ENCODE measurements at regions not wholly inside any gene's neighbourhood (a gene's known extent, or its start where the extent isn't known, plus 50 kb on each side); places are given as distances from the start of the nearest gene placed in this dataset.
A peak's percentile ranks its signal among the peaks of the same experiment; 100 is the strongest.

- DNase-seq, result no peak
These were observed 593.7 kb upstream of the KLF4 start for GRCh38 chr9:108083160-108083750.

GRCh38 chr9:108081112-108081511, 591.5 kb upstream of the KLF4 start:
- no peak for DNase-seq

- DNase-seq, result no peak
These were observed 590.7 kb upstream of the KLF4 start for GRCh38 chr9:108080285-108080684.

GRCh38 chr9:108078811-108079210, 589.2 kb upstream of the KLF4 start:
- DNase-seq, result no peak

- DNase-seq, result no peak
These were observed 588.8 kb upstream of the KLF4 start for GRCh38 chr9:108078375-108078774.

- no peak for DNase-seq
These were observed 588.0 kb upstream of the KLF4 start for GRCh38 chr9:108077556-108077955.

- no peak for DNase-seq
These were observed 585.3 kb upstream of the KLF4 start for GRCh38 chr9:108074900-108075299.

GRCh38 chr9:108073823-108074222, 584.3 kb upstream of the KLF4 start:
- DNase-seq, result no peak

GRCh38 chr9:108072740-108073139, 583.2 kb upstream of the KLF4 start:
- no peak for DNase-seq

- DNase-seq, result no peak
These were observed 581.3 kb upstream of the KLF4 start for GRCh38 chr9:108070861-108071260.

GRCh38 chr9:108069991-108070390, 580.4 kb upstream of the KLF4 start:
- no peak for DNase-seq

GRCh38 chr9:108062680-108063079, 573.1 kb upstream of the KLF4 start:
- DNase-seq, result no peak

GRCh38 chr9:108060175-108060574, 570.6 kb upstream of the KLF4 start:
- DNase-seq, result no peak

- no peak for DNase-seq
These were observed 568.7 kb upstream of the KLF4 start for GRCh38 chr9:108058135-108058814.

- no peak for DNase-seq
These were observed 568.0 kb upstream of the KLF4 start for GRCh38 chr9:108057421-108058134.

GRCh38 chr9:108056805-108057386, 567.3 kb upstream of the KLF4 start:
- DNase-seq, result no peak

GRCh38 chr9:108056084-108056804, 566.7 kb upstream of the KLF4 start:
- no peak for DNase-seq

- DNase-seq, result no peak
These were observed 564.6 kb upstream of the KLF4 start for GRCh38 chr9:108054131-108054630.

GRCh38 chr9:108053555-108054061, 564.0 kb upstream of the KLF4 start:
- peak; percentile 70 for DNase-seq

GRCh38 chr9:108052431-108053080, 563.0 kb upstream of the KLF4 start:
- no peak for DNase-seq

- DNase-seq, result no peak
These were observed 561.3 kb upstream of the KLF4 start for GRCh38 chr9:108050894-108051293.
